GM23248 (cell line): ENCODE measurements at regions not wholly inside any gene's neighbourhood (a gene's known extent, or its start where the extent isn't known, plus 50 kb on each side); places are given as distances from the start of the nearest gene placed in this dataset.

ENCODE experiments used
- EZH2 ChIP-seq: fragments of 200-600 bp; sonication (generic); IDR thresholded peaks from 2 replicates; pipeline ENCODE4 v1.6.1; 2018; ENCODE audit warnings: antibody characterized with exemption, mild to moderate bottlenecking; ENCODE audit not compliant: insufficient read depth, poor library complexity, severe bottlenecking
- EZH2phosphoT487 ChIP-seq: fragments of 200-600 bp; sonication (generic); IDR thresholded peaks from 2 replicates; pipeline ENCODE4 v1.6.1; 2018; ENCODE audit warnings: antibody characterized with exemption, moderate library complexity, mild to moderate bottlenecking, low read depth; ENCODE audit not compliant: insufficient read depth

GRCh38 chr3:193902607-193903511 lies 233.1 kb upstream of the HES1 start:
- TF ChIP-seq EZH2 (no peak), EZH2phosphoT487 (no peak)
